ENCODE measurements at regions not wholly inside any gene's neighbourhood (a gene's known extent, or its start where the extent isn't known, plus 50 kb on each side); places are given as distances from the start of the nearest gene placed in this dataset.

DNA sequence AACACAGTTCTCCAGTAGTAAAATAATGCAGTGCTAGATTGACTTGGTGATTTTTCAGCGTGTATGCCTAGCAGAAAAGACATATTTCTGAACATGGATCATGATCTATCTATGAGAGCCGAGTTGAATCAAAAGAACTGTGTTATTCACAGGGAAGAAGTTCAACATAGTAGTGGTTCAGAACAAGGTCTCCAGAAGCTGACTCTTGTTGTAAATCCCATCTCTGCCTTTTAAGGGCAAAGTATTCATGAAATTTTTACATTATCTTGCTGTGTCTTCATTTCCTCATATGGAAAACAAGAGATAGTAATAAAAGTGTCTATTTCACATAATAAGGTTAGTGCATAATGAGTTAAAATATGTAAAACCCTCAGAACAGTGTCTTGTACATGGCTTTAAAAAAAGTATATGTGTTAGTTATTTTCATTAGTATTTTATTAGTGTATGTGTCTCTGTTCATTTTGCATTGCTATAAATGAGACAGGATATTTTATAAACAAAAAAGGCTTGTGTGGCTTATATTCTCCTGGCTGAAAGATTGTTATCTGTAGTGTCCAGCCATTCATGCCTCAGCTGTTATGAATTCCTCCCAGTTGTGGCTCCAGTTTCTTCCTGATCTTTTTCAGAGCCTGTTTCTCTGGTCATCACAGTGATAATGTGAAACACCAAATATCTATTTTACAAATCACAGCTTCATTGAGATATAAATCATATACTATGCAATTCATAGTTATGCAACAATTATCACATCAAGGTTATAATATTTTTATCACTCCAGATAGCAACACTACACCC is 1351.2 kb downstream of the STIM2 start:
- Histone ChIP-seq H3K9me3 (replicated peaks; ENCODE audit: control insufficient read depth, insufficient read depth, low read length) (no peaks in the 10 kb centered on the region), H3K4me1 (ENCODE audit: control insufficient read depth, insufficient read depth, low read length) (no peaks in the 10 kb centered on the region), H4K20me1 (ENCODE audit: control insufficient read depth, insufficient read depth) (no peaks in the 10 kb centered on the region), H3K79me2 (ENCODE audit: control insufficient read depth, insufficient read depth, low read length) (no peaks in the 10 kb centered on the region), H3K9ac (ENCODE audit: control insufficient read depth, insufficient read depth, low read length) (no peak overlapping the region), H3K4me2 (ENCODE audit: control insufficient read depth, insufficient read depth) (no peak overlapping the region), H3K27me3 (replicated peaks in 1 of 2; ENCODE audit: control insufficient read depth in 2 of 2, insufficient read depth in 2 of 2, low read length in 1 of 2) (no peaks in the 10 kb centered on the region), H3K36me3 (ENCODE audit: control insufficient read depth in 2 of 2, insufficient read depth in 2 of 2, low read length in 1 of 2) (no peaks in the 10 kb centered on the region), H3K27ac (ENCODE audit: control insufficient read depth, insufficient read depth) (no peak overlapping the region), H3K4me3 (no peak overlapping the region), H2AFZ (ENCODE audit: control insufficient read depth, low read depth, low read length) (no peak overlapping the region)
- 0% methylated on average over 2 of the region's 2 CpGs for WGBS (ENCODE audit: insufficient coverage, insufficient replicate concordance, low lambda C conversion rate, missing lambda C conversion rate)
- RAD21 ChIA-PET (ENCODE audit: unreplicated experiment): no interaction called here
- POLR2A ChIA-PET: no interaction called here
- no peak for DNase-seq (ENCODE audit: low read depth, low spot score)
- intact Hi-C loops (cut with micrococcal nuclease; ENCODE audit: unreplicated experiment): no loop called here
- no peak for ATAC-seq
- CTCF ChIA-PET: interaction anchor here (0.6 to 1.3 kb wide), 3 partner anchors 14 to 937 kb away, joined by 3 to 4 read pairs (median 4); no protein-coding TSS in a partner anchor
- BruUV-seq (replicated peaks): no TSS peak
- FAIRE-seq: no peak
- no peak for TF ChIP-seq ZZZ3 (IDR thresholded peaks at IDR 0.05; ENCODE audit: control insufficient read depth, insufficient read length, low read depth)
- in situ Hi-C loops (cut with MboI): no loop called here
- SMC1A ChIA-PET (ENCODE audit: uncharacterized antibody, unreplicated experiment): interaction anchor here (1.0 to 1.5 kb wide), 2 partner anchors 14 to 527 kb away, joined by 4 to 5 read pairs; no protein-coding TSS in a partner anchor

DNA sequence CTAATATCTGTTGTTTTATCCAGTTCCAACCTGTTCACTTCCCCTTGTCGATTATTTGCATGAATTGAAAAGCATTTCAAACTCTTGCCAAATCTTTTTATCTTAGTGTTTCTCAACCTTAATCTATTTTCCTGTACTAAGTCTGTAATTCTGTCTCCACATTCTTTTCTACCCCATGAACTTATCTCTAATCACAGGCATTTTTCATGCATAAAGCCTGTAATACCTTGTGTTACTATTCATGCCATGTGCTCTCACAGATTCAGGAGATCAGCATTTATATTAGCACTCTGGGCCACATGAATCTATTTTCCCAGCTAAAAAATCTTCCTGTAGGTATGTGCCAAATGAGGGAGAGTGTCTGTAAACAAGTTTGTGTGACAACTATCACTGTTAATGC is 1360.9 kb downstream of the STIM2 start:
- POLR2A ChIA-PET: no interaction called here
- CTCF ChIA-PET: interaction anchor here (1.6 kb wide), 1 partner anchor 537 kb away, joined by 5 read pairs; no protein-coding TSS in a partner anchor
- intact Hi-C loops (cut with micrococcal nuclease; ENCODE audit: unreplicated experiment): loop anchor here (10.0 kb wide), 1 partner anchor 537 kb away; no protein-coding TSS in a partner anchor
- Histone ChIP-seq H2AFZ (ENCODE audit: control insufficient read depth, low read depth, low read length) (no peak overlapping the region), H3K36me3 (ENCODE audit: control insufficient read depth in 2 of 2, insufficient read depth in 2 of 2, low read length in 1 of 2) (no peaks in the 10 kb centered on the region), H3K79me2 (ENCODE audit: control insufficient read depth, insufficient read depth, low read length) (no peaks in the 10 kb centered on the region), H3K4me1 (ENCODE audit: control insufficient read depth, insufficient read depth, low read length) (no peaks in the 10 kb centered on the region), H3K27ac (ENCODE audit: control insufficient read depth, insufficient read depth) (no peak overlapping the region), H3K27me3 (replicated peaks in 1 of 2; ENCODE audit: control insufficient read depth in 2 of 2, insufficient read depth in 2 of 2, low read length in 1 of 2) (no peaks in the 10 kb centered on the region), H3K4me3 (no peak overlapping the region), H3K9me3 (replicated peaks; ENCODE audit: control insufficient read depth, insufficient read depth, low read length) (no peaks in the 10 kb centered on the region), H3K9ac (ENCODE audit: control insufficient read depth, insufficient read depth, low read length) (no peak overlapping the region), H4K20me1 (ENCODE audit: control insufficient read depth, insufficient read depth) (no peaks in the 10 kb centered on the region), H3K4me2 (ENCODE audit: control insufficient read depth, insufficient read depth) (no peak overlapping the region)
- SMC1A ChIA-PET (ENCODE audit: uncharacterized antibody, unreplicated experiment): interaction anchor here (0.7 to 2.3 kb wide), 4 partner anchors 11 to 909 kb away, joined by 3 to 6 read pairs (median 4); no protein-coding TSS in a partner anchor
- no peak for DNase-seq (ENCODE audit: low read depth, low spot score)
- RAD21 ChIA-PET (ENCODE audit: unreplicated experiment): no interaction called here
- no TSS peak for BruUV-seq (replicated peaks)
- TF ChIP-seq POLR2AphosphoS2 (IDR thresholded peaks at IDR 0.05; ENCODE audit: low read depth, low read length) (no peak), SREBF2 (IDR thresholded peaks at IDR 0.05; ENCODE audit: low read length) (no peak), RBBP5 (conservative IDR thresholded peaks at IDR 0.05) (no peak), SP1 (IDR thresholded peaks at IDR 0.05; ENCODE audit: low read depth, low read length) (no peak), BACH1 (IDR thresholded peaks at IDR 0.05; ENCODE audit: borderline replicate concordance) (no peak), TARDBP (IDR thresholded peaks at IDR 0.05; ENCODE audit: borderline replicate concordance) (no peak), JUND (IDR thresholded peaks at IDR 0.05; ENCODE audit: low read depth, low read length) (no peak), EGR1 (IDR thresholded peaks at IDR 0.05; ENCODE audit: borderline replicate concordance in 1 of 2, low read depth in 2 of 2, low read length in 2 of 2) (no peak), RB1 (IDR thresholded peaks at IDR 0.05; ENCODE audit: borderline replicate concordance) (no peak), ZBED1 (IDR thresholded peaks at IDR 0.05; ENCODE audit: borderline replicate concordance) (no peak), RUNX3 (IDR thresholded peaks at IDR 0.05; ENCODE audit: low read length) (no peak)
- TF ChIP-seq, protein P1, sequence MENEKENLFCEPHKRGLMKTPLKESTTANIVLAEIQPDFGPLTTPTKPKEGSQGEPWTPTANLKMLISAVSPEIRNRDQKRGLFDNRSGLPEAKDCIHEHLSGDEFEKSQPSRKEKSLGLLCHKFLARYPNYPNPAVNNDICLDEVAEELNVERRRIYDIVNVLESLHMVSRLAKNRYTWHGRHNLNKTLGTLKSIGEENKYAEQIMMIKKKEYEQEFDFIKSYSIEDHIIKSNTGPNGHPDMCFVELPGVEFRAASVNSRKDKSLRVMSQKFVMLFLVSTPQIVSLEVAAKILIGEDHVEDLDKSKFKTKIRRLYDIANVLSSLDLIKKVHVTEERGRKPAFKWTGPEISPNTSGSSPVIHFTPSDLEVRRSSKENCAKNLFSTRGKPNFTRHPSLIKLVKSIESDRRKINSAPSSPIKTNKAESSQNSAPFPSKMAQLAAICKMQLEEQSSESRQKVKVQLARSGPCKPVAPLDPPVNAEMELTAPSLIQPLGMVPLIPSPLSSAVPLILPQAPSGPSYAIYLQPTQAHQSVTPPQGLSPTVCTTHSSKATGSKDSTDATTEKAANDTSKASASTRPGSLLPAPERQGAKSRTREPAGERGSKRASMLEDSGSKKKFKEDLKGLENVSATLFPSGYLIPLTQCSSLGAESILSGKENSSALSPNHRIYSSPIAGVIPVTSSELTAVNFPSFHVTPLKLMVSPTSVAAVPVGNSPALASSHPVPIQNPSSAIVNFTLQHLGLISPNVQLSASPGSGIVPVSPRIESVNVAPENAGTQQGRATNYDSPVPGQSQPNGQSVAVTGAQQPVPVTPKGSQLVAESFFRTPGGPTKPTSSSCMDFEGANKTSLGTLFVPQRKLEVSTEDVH (IDR thresholded peaks at IDR 0.05; ENCODE audit: low read depth, partially characterized antibody): no peak
- TF ChIP-seq, protein P2, sequence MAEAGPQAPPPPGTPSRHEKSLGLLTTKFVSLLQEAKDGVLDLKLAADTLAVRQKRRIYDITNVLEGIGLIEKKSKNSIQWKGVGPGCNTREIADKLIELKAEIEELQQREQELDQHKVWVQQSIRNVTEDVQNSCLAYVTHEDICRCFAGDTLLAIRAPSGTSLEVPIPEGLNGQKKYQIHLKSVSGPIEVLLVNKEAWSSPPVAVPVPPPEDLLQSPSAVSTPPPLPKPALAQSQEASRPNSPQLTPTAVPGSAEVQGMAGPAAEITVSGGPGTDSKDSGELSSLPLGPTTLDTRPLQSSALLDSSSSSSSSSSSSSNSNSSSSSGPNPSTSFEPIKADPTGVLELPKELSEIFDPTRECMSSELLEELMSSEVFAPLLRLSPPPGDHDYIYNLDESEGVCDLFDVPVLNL (IDR thresholded peaks at IDR 0.05; ENCODE audit: low read depth, low read length): no peak
- WGBS (ENCODE audit: insufficient coverage, insufficient replicate concordance, low lambda C conversion rate, missing lambda C conversion rate): 5% methylated on average over 1 of the region's 1 CpG
- no peak for ATAC-seq
- no peak for FAIRE-seq
- in situ Hi-C loops (cut with MboI): no loop called here

All from GM12878 (cell line).